Epithelial cell of esophagus (primary cell): ENCODE measurements at regions not wholly inside any gene's neighbourhood (a gene's known extent, or its start where the extent isn't known, plus 50 kb on each side); places are given as distances from the start of the nearest gene placed in this dataset.
"Not testable (repeated sequence)": the region's sequence is repeated elsewhere in the genome, so short reads cannot be mapped to it uniquely, and the experiment has no call there.

Experiments used
- DNase-seq: peaks from one replicate; pipeline ENCODE4 v3.0.0; 2010; ENCODE audit warnings: low read depth
- H3K4me3 ChIP-seq: 2 replicates; pipeline ENCODE4 v1.5.1; 2011; ENCODE audit warnings: mild to moderate bottlenecking, low read length, control low read depth
- CTCF ChIP-seq: IDR thresholded peaks from 2 replicates; pipeline ENCODE4 v1.5.1; 2011; ENCODE audit warnings: low read depth, mild to moderate bottlenecking, low read length, control low read depth, inconsistent platforms; ENCODE audit not compliant: insufficient read depth; ENCODE audit errors: missing control alignments

- TF ChIP-seq CTCF, result no peak
- no peak for DNase-seq
Observed at GRCh38 chr10:10703382-10703781, 314.3 kb upstream of the CELF2 start.

GRCh38 chr10:10712155-10712704, 305.4 kb upstream of the CELF2 start:
- no peak for DNase-seq
- H3K4me3 ChIP-seq, result no peak overlapping the region
- no peak for TF ChIP-seq CTCF

More at GRCh38 chr10:10703382-10703781, 314.3 kb upstream of the CELF2 start:
- no peak overlapping the region for H3K4me3 ChIP-seq

GRCh38 chr10:10714327-10714726, 303.3 kb upstream of the CELF2 start:
- no peak for DNase-seq
- no peak overlapping the region for H3K4me3 ChIP-seq
- no peak for TF ChIP-seq CTCF

GRCh38 chr10:10716972-10717371, 300.7 kb upstream of the CELF2 start:
- TF ChIP-seq CTCF, result no peak
- no peak overlapping the region for H3K4me3 ChIP-seq
- no peak for DNase-seq

GRCh38 chr10:10722422-10722821, 295.2 kb upstream of the CELF2 start:
- DNase-seq, result no peak
- H3K4me3 ChIP-seq, result no peak overlapping the region
- TF ChIP-seq CTCF, result no peak

- DNase-seq, result no peak
Observed at GRCh38 chr10:10725196-10725595, 292.5 kb upstream of the CELF2 start.

GRCh38 chr10:10726101-10726500, 291.6 kb upstream of the CELF2 start:
- no peak for TF ChIP-seq CTCF
- H3K4me3 ChIP-seq, result no peak overlapping the region
- DNase-seq, result no peak

More at GRCh38 chr10:10725196-10725595, 292.5 kb upstream of the CELF2 start:
- TF ChIP-seq CTCF, result no peak
- H3K4me3 ChIP-seq, result no peak overlapping the region

- not testable (repeated sequence) for DNase-seq, H3K4me3 ChIP-seq
Observed at GRCh38 chr10:10727411-10727810, 290.3 kb upstream of the CELF2 start.
